ENCODE measurements at regions not wholly inside any gene's neighbourhood (a gene's known extent, or its start where the extent isn't known, plus 50 kb on each side); places are given as distances from the start of the nearest gene placed in this dataset.

GRCh38 chr1:116855773-116856201 is 53.9 kb upstream of the PTGFRN start:
- H3K9ac ChIP-seq (ENCODE audit: insufficient read length, low read depth): no peak overlapping the region
- H3K9me3 ChIP-seq (ENCODE audit: insufficient read depth, low read length): no peaks in the 10 kb centered on the region
- peaks cover 21% of the 10 kb centered on the region for H3K4me1 ChIP-seq (ENCODE audit: insufficient read depth, insufficient read length)
- no peaks in the 10 kb centered on the region for H3K36me3 ChIP-seq (ENCODE audit: insufficient read depth, insufficient read length, low read length)
- no peaks in the 10 kb centered on the region for H3K27me3 ChIP-seq (ENCODE audit: insufficient read depth, insufficient read length)
- TF ChIP-seq SUZ12 (IDR thresholded peaks at IDR 0.05; ENCODE audit: extremely low read depth, insufficient read depth, insufficient read length) (no peak), YY1 (IDR thresholded peaks at IDR 0.05; ENCODE audit: insufficient read depth, insufficient read length) (no peak), ZNF274 (IDR thresholded peaks at IDR 0.05; ENCODE audit: low read depth, low read length) (no peak)
- DNase-seq (ENCODE audit: low read depth, low spot score): no peak
- H3K4me3 ChIP-seq (ENCODE audit: insufficient read length, low read depth): no peak overlapping the region

GRCh38 chr1:116856312-116856711 is 53.4 kb upstream of the PTGFRN start:
- Histone ChIP-seq H3K9me3 (ENCODE audit: insufficient read depth, low read length) (no peaks in the 10 kb centered on the region), H3K4me3 (ENCODE audit: insufficient read length, low read depth) (no peak overlapping the region), H3K27me3 (ENCODE audit: insufficient read depth, insufficient read length) (no peaks in the 10 kb centered on the region), H3K4me1 (ENCODE audit: insufficient read depth, insufficient read length) (peaks cover 23% of the 10 kb centered on the region), H3K36me3 (ENCODE audit: insufficient read depth, insufficient read length, low read length) (no peaks in the 10 kb centered on the region), H3K9ac (ENCODE audit: insufficient read length, low read depth) (peak overlapping the region; percentile 4)
- TF ChIP-seq SUZ12 (IDR thresholded peaks at IDR 0.05; ENCODE audit: extremely low read depth, insufficient read depth, insufficient read length): no peak
- no peak for TF ChIP-seq YY1 (IDR thresholded peaks at IDR 0.05; ENCODE audit: insufficient read depth, insufficient read length)
- TF ChIP-seq ZNF274 (IDR thresholded peaks at IDR 0.05; ENCODE audit: low read depth, low read length): no peak
- no peak for DNase-seq (ENCODE audit: low read depth, low spot score)

GRCh38 chr1:116857092-116857491 is 52.6 kb upstream of the PTGFRN start:
- TF ChIP-seq YY1 (IDR thresholded peaks at IDR 0.05; ENCODE audit: insufficient read depth, insufficient read length) (no peak), ZNF274 (IDR thresholded peaks at IDR 0.05; ENCODE audit: low read depth, low read length) (no peak), SUZ12 (IDR thresholded peaks at IDR 0.05; ENCODE audit: extremely low read depth, insufficient read depth, insufficient read length) (no peak)
- DNase-seq (ENCODE audit: low read depth, low spot score): no peak
- no peaks in the 10 kb centered on the region for H3K9me3 ChIP-seq (ENCODE audit: insufficient read depth, low read length)
- no peak overlapping the region for H3K4me3 ChIP-seq (ENCODE audit: insufficient read length, low read depth)
- H3K36me3 ChIP-seq (ENCODE audit: insufficient read depth, insufficient read length, low read length): no peaks in the 10 kb centered on the region
- no peak overlapping the region for H3K9ac ChIP-seq (ENCODE audit: insufficient read length, low read depth)
- peaks cover 20% of the 10 kb centered on the region for H3K4me1 ChIP-seq (ENCODE audit: insufficient read depth, insufficient read length)
- H3K27me3 ChIP-seq (ENCODE audit: insufficient read depth, insufficient read length): no peaks in the 10 kb centered on the region
